SK-N-SH treated with all-trans-retinoic acid at 6 μM for 48 hours (cell line): ENCODE measurements at regions not wholly inside any gene's neighbourhood (a gene's known extent, or its start where the extent isn't known, plus 50 kb on each side); places are given as distances from the start of the nearest gene placed in this dataset.

ENCODE experiments used
- ARNTL ChIP-seq: fragments of 450-650 bp; formaldehyde crosslinking; IDR thresholded peaks from 2 replicates; pipeline ENCODE4 v1.5.0; 2020; ENCODE audit warnings: low read depth, mild to moderate bottlenecking, moderate library complexity, borderline replicate concordance
- ESRRG ChIP-seq: fragments of 250-450 bp; sonication (Bioruptor Pico); IDR thresholded peaks from 2 replicates; pipeline ENCODE4 v1.6.1; 2021; ENCODE audit warnings: mild to moderate bottlenecking
- PATZ1 ChIP-seq: fragments of 250-450 bp; sonication (Bioruptor Pico); IDR thresholded peaks from 2 replicates; pipeline ENCODE4 v1.8.0; 2020; ENCODE audit warnings: mild to moderate bottlenecking, moderate library complexity, borderline replicate concordance
- RARB ChIP-seq: fragments of 250-450 bp; sonication (Bioruptor Pico); IDR thresholded peaks from 2 replicates; pipeline ENCODE4 v1.8.0; 2021; ENCODE audit warnings: mild to moderate bottlenecking, moderate library complexity
- TCF4 ChIP-seq: fragments of 250-450 bp; sonication (Bioruptor Pico); IDR thresholded peaks from 2 replicates; pipeline ENCODE4 v1.8.0; 2021; ENCODE audit warnings: mild to moderate bottlenecking, moderate library complexity, borderline replicate concordance
- ZFP3 ChIP-seq: fragments of 250-450 bp; sonication (Bioruptor Pico); IDR thresholded peaks from 2 replicates; pipeline ENCODE4 v1.5.0; 2020; ENCODE audit warnings: mild to moderate bottlenecking, moderate library complexity
- ZFP30 ChIP-seq: fragments of 450-650 bp; formaldehyde crosslinking; IDR thresholded peaks from 2 replicates; pipeline ENCODE4 v1.5.0; 2022; ENCODE audit warnings: mild to moderate bottlenecking, moderate library complexity
- ZNF8 ChIP-seq: fragments of 450-650 bp; formaldehyde crosslinking; IDR thresholded peaks from 2 replicates; pipeline ENCODE4 v1.5.0; 2020; ENCODE audit warnings: mild to moderate bottlenecking, moderate library complexity

- TF ChIP-seq ZFP30 = no peak
- no peak for TF ChIP-seq ARNTL (CRISPR knock-in tag)
- no peak for TF ChIP-seq PATZ1 (CRISPR knock-in tag)
- no peak for TF ChIP-seq ZNF8 (CRISPR knock-in tag)
- TF ChIP-seq RARB (CRISPR knock-in tag) = no peak
- TF ChIP-seq ESRRG = no peak
- no peak for TF ChIP-seq TCF4 (CRISPR knock-in tag)
- TF ChIP-seq ZFP3 = no peak
Measured at GRCh38 chr1:99185196-99185595, 79.1 kb upstream of the PLPPR4 start.
